GM23338 (cell line): ENCODE measurements at regions not wholly inside any gene's neighbourhood (a gene's known extent, or its start where the extent isn't known, plus 50 kb on each side); places are given as distances from the start of the nearest gene placed in this dataset.

Source experiments
- ATAC-seq: fragments of 200-7000 bp; cut with Tn5 transposase; 3 replicates; pipeline ENCODE4 v1.9.1; 2020
- DNase-seq: peaks from one replicate; pipeline ENCODE4 v3.0.0-alpha.2; 2015; ENCODE audit warnings: low spot score
- H2AFZ ChIP-seq: fragments of 200-600 bp; sonication (generic); 2 replicates; pipeline ENCODE4 v1.8.0; 2016; ENCODE audit warnings: antibody characterized with exemption, mild to moderate bottlenecking, moderate library complexity
- H3F3A ChIP-seq: fragments of 200-600 bp; sonication (generic); replicated peaks from 2 replicates; pipeline ENCODE4 v1.8.0; 2017; ENCODE audit warnings: antibody characterized with exemption, mixed run types, low read depth
- H3K27ac ChIP-seq: fragments of 200-600 bp; sonication (generic); 2 replicates; pipeline ENCODE4 v1.6.1; 2016; ENCODE audit warnings: low read depth
- H3K27me3 ChIP-seq: fragments of 200-600 bp; sonication (generic); 2 replicates; pipeline ENCODE4 v1.8.0; 2016; ENCODE audit warnings: mild to moderate bottlenecking, mixed run types, moderate library complexity; ENCODE audit not compliant: insufficient read depth
- H3K36me3 ChIP-seq: fragments of 200-600 bp; sonication (generic); 2 replicates; pipeline ENCODE4 v1.8.0; 2016; ENCODE audit warnings: mild to moderate bottlenecking; ENCODE audit not compliant: insufficient read depth
- H3K4me1 ChIP-seq: fragments of 200-600 bp; sonication (generic); 2 replicates; pipeline ENCODE4 v1.8.0; 2016; ENCODE audit warnings: mild to moderate bottlenecking, moderate library complexity; ENCODE audit not compliant: insufficient read depth
- H3K4me2 ChIP-seq: fragments of 200-600 bp; sonication (generic); 2 replicates; pipeline ENCODE4 v1.7.1; 2017; ENCODE audit warnings: mixed run types
- H3K4me3 ChIP-seq: fragments of 200-600 bp; sonication (generic); 2 replicates; pipeline ENCODE4 v1.6.1; 2016; ENCODE audit warnings: mixed run types
- H3K79me2 ChIP-seq: fragments of 200-600 bp; sonication (generic); replicated peaks from 2 replicates; pipeline ENCODE4 v1.8.0; 2017; ENCODE audit warnings: mild to moderate bottlenecking; ENCODE audit not compliant: insufficient read depth
- H3K9me2 ChIP-seq: fragments of 200-600 bp; sonication (generic); 2 replicates; pipeline ENCODE4 v1.8.0; 2017; ENCODE audit not compliant: insufficient read depth
- H4K20me1 ChIP-seq: fragments of 200-600 bp; sonication (generic); replicated peaks from 2 replicates; pipeline ENCODE4 v1.8.0; 2017; ENCODE audit warnings: mild to moderate bottlenecking; ENCODE audit not compliant: insufficient read depth
- H3K27ac Mint-ChIP-seq: 2 replicates; pipeline ENCODE4 v1.8.0; 2020; ENCODE audit warnings: inconsistent platforms, mild to moderate bottlenecking, moderate library complexity, mixed read lengths
- H3K27me3 Mint-ChIP-seq: 3 replicates; pipeline ENCODE4 v1.8.0; 2022; ENCODE audit warnings: low read depth, mild to moderate bottlenecking, moderate library complexity, mixed read lengths, inconsistent platforms; ENCODE audit not compliant: insufficient read depth, poor library complexity
- H3K36me3 Mint-ChIP-seq: 3 replicates; pipeline ENCODE4 v1.8.0; 2021; ENCODE audit warnings: low read depth, mild to moderate bottlenecking, inconsistent platforms, moderate library complexity, mixed read lengths
- H3K4me1 Mint-ChIP-seq: 3 replicates; pipeline ENCODE4 v1.8.0; 2020; ENCODE audit warnings: mild to moderate bottlenecking, inconsistent platforms, mixed read lengths
- H3K4me3 Mint-ChIP-seq: 3 replicates; pipeline ENCODE4 v1.8.0; 2021; ENCODE audit warnings: moderate library complexity, mild to moderate bottlenecking, inconsistent platforms, mixed read lengths
- H3K9me3 Mint-ChIP-seq: 3 replicates; pipeline ENCODE4 v1.8.0; 2020; ENCODE audit warnings: moderate library complexity, mild to moderate bottlenecking, inconsistent platforms, mixed read lengths
- CREB1 ChIP-seq: fragments of 250-450 bp; sonication (Bioruptor Pico); IDR thresholded peaks from 2 replicates; pipeline ENCODE4 v1.5.0; 2020; ENCODE audit warnings: low read depth, mild to moderate bottlenecking, moderate library complexity
- CTCF ChIP-seq, 2 experiments: fragments of 200-600 bp in 1 of 2; sonication (generic) in 1 of 2; conservative IDR thresholded peaks; 2 replicates each; pipeline versions ENCODE4 v1.5.1 to v1.6.1; 2016 to 2017; ENCODE audit warnings: antibody characterized with exemption in 2 of 2, low read depth in 2 of 2, mild to moderate bottlenecking in 2 of 2, moderate library complexity in 1 of 2
- EZH2 ChIP-seq: fragments of 200-600 bp; sonication (generic); IDR thresholded peaks from one replicate; pipeline ENCODE4 v1.8.0; 2017; ENCODE audit warnings: antibody characterized with exemption, mild to moderate bottlenecking, low read depth; ENCODE audit not compliant: unreplicated experiment
- EZH2phosphoT487 ChIP-seq: fragments of 200-600 bp; sonication (generic); IDR thresholded peaks from one replicate; pipeline ENCODE4 v1.8.1; 2018; ENCODE audit warnings: antibody characterized with exemption; ENCODE audit not compliant: unreplicated experiment
- JUNB ChIP-seq: IDR thresholded peaks from one replicate; pipeline ENCODE4 v1.6.1; 2016; ENCODE audit warnings: antibody characterized with exemption; ENCODE audit not compliant: unreplicated experiment
- NANOG ChIP-seq: IDR thresholded peaks from 2 replicates; pipeline ENCODE4 v1.6.1; 2016; ENCODE audit warnings: antibody characterized with exemption, borderline replicate concordance
- POLR2AphosphoS5 ChIP-seq: IDR thresholded peaks from 2 replicates; pipeline ENCODE4 v1.6.1; 2016; ENCODE audit warnings: antibody characterized with exemption, low read depth
- STAT1 ChIP-seq: IDR thresholded peaks from one replicate; pipeline ENCODE4 v1.6.1; 2016; ENCODE audit warnings: antibody characterized with exemption; ENCODE audit not compliant: unreplicated experiment
- ZNF114 ChIP-seq: fragments of 250-450 bp; sonication (Bioruptor Pico); IDR thresholded peaks from 2 replicates; pipeline ENCODE4 v1.5.0; 2020; ENCODE audit warnings: mild to moderate bottlenecking, moderate library complexity
- ZNF331 ChIP-seq: fragments of 250-450 bp; sonication (Bioruptor Pico); IDR thresholded peaks from 2 replicates; pipeline ENCODE4 v1.5.0; 2020; ENCODE audit warnings: low read depth, mild to moderate bottlenecking, moderate library complexity
- ZNF462 ChIP-seq: fragments of 250-450 bp; sonication (Bioruptor Pico); IDR thresholded peaks from 2 replicates; pipeline ENCODE4 v1.5.0; 2020; ENCODE audit warnings: mild to moderate bottlenecking, moderate library complexity
- TF ChIP-seq, protein P1 (sequence below): IDR thresholded peaks from 2 replicates; pipeline ENCODE4 v1.6.1; 2016; ENCODE audit warnings: antibody characterized with exemption
- TF ChIP-seq, protein P2 (sequence below): IDR thresholded peaks from one replicate; pipeline ENCODE4 v1.6.1; 2018; ENCODE audit warnings: antibody characterized with exemption; ENCODE audit not compliant: unreplicated experiment

DNA sequence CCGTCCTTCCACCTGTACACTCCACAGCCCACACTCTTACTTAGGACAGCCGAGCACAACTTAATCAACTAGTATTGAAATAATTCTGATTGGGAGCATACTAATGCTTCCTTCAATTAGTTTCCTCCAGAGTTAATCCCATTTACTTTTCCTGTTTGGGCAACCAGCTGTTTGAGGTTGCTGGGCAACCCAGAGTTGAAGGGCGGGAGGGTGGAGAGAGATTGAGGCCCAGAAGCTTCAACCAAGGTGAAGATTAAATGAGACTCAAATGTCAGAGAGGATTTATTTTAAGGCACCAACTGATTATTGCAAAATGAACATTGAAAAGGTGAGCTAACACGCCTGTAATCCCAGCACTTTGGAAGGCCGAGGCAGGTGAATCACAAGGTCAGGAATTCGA lies 428.5 kb upstream of the SEMA6D start:
- peak overlapping the region; percentile 20; the same call in 1 of the 2 replicates for H2AFZ ChIP-seq
- no peaks in the 10 kb centered on the region for H3K36me3 ChIP-seq
- H3K4me2 ChIP-seq, result no peak overlapping the region
- no peak overlapping the region for H3K4me3 ChIP-seq
- H3K27me3 ChIP-seq, result no peaks in the 10 kb centered on the region
- no peaks in the 10 kb centered on the region for H3F3A ChIP-seq
- H3K9me3 Mint-ChIP-seq, result no peaks in the 10 kb centered on the region; the same call in 2 of the 3 replicates
- DNase-seq, result no peak
- H4K20me1 ChIP-seq, result no peaks in the 10 kb centered on the region
- H3K27me3 Mint-ChIP-seq, result no peaks in the 10 kb centered on the region
- peaks cover 11% of the 10 kb centered on the region for H3K4me1 Mint-ChIP-seq
- H3K27ac ChIP-seq, result no peak overlapping the region
- no peak overlapping the region for H3K27ac Mint-ChIP-seq
- ATAC-seq, result no peak
- TF ChIP-seq ZNF331 (CRISPR knock-in tag), result no peak
- TF ChIP-seq POLR2AphosphoS5, result no peak
- TF ChIP-seq ZNF462 (CRISPR knock-in tag), result no peak
- no peak for TF ChIP-seq CREB1 (CRISPR knock-in tag)
- no peak for TF ChIP-seq ZNF114 (CRISPR knock-in tag)
- no peak for TF ChIP-seq EZH2phosphoT487
- no peak for TF ChIP-seq CTCF (conservative IDR thresholded peaks at IDR 0.05; ENCODE audit: low read depth in 2 of 2)
- no peak for TF ChIP-seq NANOG
- TF ChIP-seq, protein P1, sequence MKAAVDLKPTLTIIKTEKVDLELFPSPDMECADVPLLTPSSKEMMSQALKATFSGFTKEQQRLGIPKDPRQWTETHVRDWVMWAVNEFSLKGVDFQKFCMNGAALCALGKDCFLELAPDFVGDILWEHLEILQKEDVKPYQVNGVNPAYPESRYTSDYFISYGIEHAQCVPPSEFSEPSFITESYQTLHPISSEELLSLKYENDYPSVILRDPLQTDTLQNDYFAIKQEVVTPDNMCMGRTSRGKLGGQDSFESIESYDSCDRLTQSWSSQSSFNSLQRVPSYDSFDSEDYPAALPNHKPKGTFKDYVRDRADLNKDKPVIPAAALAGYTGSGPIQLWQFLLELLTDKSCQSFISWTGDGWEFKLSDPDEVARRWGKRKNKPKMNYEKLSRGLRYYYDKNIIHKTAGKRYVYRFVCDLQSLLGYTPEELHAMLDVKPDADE, result no peak
- TF ChIP-seq STAT1, result no peak
- TF ChIP-seq, protein P2, sequence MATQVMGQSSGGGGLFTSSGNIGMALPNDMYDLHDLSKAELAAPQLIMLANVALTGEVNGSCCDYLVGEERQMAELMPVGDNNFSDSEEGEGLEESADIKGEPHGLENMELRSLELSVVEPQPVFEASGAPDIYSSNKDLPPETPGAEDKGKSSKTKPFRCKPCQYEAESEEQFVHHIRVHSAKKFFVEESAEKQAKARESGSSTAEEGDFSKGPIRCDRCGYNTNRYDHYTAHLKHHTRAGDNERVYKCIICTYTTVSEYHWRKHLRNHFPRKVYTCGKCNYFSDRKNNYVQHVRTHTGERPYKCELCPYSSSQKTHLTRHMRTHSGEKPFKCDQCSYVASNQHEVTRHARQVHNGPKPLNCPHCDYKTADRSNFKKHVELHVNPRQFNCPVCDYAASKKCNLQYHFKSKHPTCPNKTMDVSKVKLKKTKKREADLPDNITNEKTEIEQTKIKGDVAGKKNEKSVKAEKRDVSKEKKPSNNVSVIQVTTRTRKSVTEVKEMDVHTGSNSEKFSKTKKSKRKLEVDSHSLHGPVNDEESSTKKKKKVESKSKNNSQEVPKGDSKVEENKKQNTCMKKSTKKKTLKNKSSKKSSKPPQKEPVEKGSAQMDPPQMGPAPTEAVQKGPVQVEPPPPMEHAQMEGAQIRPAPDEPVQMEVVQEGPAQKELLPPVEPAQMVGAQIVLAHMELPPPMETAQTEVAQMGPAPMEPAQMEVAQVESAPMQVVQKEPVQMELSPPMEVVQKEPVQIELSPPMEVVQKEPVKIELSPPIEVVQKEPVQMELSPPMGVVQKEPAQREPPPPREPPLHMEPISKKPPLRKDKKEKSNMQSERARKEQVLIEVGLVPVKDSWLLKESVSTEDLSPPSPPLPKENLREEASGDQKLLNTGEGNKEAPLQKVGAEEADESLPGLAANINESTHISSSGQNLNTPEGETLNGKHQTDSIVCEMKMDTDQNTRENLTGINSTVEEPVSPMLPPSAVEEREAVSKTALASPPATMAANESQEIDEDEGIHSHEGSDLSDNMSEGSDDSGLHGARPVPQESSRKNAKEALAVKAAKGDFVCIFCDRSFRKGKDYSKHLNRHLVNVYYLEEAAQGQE, result no peak
- TF ChIP-seq JUNB, result no peak
- no peak for TF ChIP-seq EZH2
- H3K36me3 Mint-ChIP-seq, result peaks cover 4% of the 10 kb centered on the region; the same call in 1 of the 3 replicates
- H3K79me2 ChIP-seq, result no peaks in the 10 kb centered on the region
- H3K4me1 ChIP-seq, result peaks cover 9% of the 10 kb centered on the region; the same call in 1 of the 2 replicates
- H3K4me3 Mint-ChIP-seq, result no peak overlapping the region
- H3K9me2 ChIP-seq, result peaks cover 13% of the 10 kb centered on the region; the same call in 1 of the 2 replicates
